GM12878 (cell line): ENCODE measurements at regions not wholly inside any gene's neighbourhood (a gene's known extent, or its start where the extent isn't known, plus 50 kb on each side); places are given as distances from the start of the nearest gene placed in this dataset.

Source experiments
- KDM1A ChIP-seq: fragments of 200-600 bp; sonication (generic); IDR thresholded peaks from 2 replicates; pipeline ENCODE4 v1.6.1; 2016; ENCODE audit warnings: borderline replicate concordance
- SMC3 ChIP-seq: IDR thresholded peaks from 2 replicates; pipeline ENCODE4 v1.6.1; 2011; ENCODE audit warnings: low read length, improper control_type of control experiment, borderline replicate concordance
- TF ChIP-seq, protein P1 (sequence below), 3 experiments: IDR thresholded peaks in 2 of 3; conservative IDR thresholded peaks in 1 of 3; 2 replicates each; pipeline ENCODE4 v1.5.1; 2011; ENCODE audit warnings: low read depth in 3 of 3, low read length in 3 of 3, mild to moderate bottlenecking in 3 of 3, control low read depth in 2 of 3, moderate library complexity in 2 of 3, inconsistent platforms in 1 of 3, mixed read lengths in 1 of 3; ENCODE audit not compliant: control insufficient read depth in 2 of 3, insufficient read depth in 1 of 3; ENCODE audit errors: extremely low read depth in 1 of 3

DNA sequence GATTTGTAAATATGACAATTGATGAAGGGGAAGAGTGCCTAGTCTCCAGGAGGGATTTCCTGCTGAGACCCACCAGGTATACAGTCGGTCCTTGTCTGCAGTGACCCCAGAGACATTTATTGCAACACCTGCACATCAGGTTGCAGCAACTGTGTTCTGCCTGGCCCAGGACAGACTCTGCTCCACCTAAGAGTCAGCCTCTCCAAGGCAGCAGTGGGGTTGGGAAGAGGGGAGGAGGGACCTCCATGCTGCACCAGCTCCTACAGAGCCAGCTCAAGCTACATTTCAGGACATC is 120.4 kb upstream of the IRF2BP2 start:
- TF ChIP-seq KDM1A (no peak), SMC3 (no peak)
- TF ChIP-seq, protein P1, sequence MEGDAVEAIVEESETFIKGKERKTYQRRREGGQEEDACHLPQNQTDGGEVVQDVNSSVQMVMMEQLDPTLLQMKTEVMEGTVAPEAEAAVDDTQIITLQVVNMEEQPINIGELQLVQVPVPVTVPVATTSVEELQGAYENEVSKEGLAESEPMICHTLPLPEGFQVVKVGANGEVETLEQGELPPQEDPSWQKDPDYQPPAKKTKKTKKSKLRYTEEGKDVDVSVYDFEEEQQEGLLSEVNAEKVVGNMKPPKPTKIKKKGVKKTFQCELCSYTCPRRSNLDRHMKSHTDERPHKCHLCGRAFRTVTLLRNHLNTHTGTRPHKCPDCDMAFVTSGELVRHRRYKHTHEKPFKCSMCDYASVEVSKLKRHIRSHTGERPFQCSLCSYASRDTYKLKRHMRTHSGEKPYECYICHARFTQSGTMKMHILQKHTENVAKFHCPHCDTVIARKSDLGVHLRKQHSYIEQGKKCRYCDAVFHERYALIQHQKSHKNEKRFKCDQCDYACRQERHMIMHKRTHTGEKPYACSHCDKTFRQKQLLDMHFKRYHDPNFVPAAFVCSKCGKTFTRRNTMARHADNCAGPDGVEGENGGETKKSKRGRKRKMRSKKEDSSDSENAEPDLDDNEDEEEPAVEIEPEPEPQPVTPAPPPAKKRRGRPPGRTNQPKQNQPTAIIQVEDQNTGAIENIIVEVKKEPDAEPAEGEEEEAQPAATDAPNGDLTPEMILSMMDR (IDR thresholded peaks at IDR 0.05 in 2 of 3, conservative IDR thresholded peaks at IDR 0.05 in 1 of 3; ENCODE audit: control insufficient read depth in 2 of 3, extremely low read depth in 1 of 3, insufficient read depth in 1 of 3, low read depth in 3 of 3, low read length in 3 of 3), result no peak
